Gastroesophageal sphincter (tissue), 2 donors: ENCODE measurements at regions not wholly inside any gene's neighbourhood (a gene's known extent, or its start where the extent isn't known, plus 50 kb on each side); places are given as distances from the start of the nearest gene placed in this dataset.

Experiments used
- POLR2A ChIP-seq, 2 donors: fragments of 450-650 bp; IDR thresholded peaks; one replicate each; pipeline ENCODE4 v1.6.1; 2017; ENCODE audit warnings: antibody characterized with exemption in 2 of 2, mild to moderate bottlenecking in 2 of 2, moderate library complexity in 1 of 2
- POLR2AphosphoS5 ChIP-seq: sonication (generic); formaldehyde crosslinking; IDR thresholded peaks from one replicate; pipeline ENCODE4 v1.6.1; 2017; ENCODE audit warnings: antibody characterized with exemption

DNA sequence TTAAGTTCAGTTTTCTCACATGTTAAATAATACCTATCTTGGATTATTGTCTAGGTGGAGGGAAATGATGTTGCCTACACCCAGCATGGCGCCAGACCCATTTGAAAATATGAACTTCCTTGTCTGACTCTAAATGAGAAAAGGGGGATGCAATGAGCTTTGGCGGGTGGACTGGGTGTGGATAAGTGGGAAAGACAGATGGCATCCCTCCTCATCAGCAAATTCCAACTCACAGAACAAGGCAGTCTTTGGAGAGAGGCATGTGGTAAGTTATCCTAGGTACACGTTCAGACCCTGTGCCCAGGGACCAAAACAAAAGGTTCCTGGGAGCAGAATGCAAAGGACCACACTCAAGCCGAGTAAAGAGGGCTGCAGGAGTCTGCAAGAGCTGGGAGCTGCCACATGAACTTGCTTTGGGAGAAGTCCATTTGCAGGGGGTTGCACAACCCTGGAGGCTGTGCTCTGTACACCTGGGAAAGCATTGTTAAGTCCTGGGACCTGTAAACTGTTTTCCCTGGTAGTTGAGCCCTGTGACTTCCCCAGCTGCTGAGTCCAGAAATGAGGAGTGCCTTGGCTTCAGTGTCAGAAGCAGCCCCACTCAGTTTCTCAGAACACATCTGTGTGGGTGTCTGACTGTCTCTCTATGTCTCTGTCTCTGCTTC, 102.3 kb upstream of the TPM1 start:
- TF ChIP-seq POLR2AphosphoS5 (no peak), POLR2A (IDR thresholded peaks at IDR 0.05) (no peak)
